Cerebellar nuclear complex (tissue), 1 donor: ENCODE measurements at regions not wholly inside any gene's neighbourhood (a gene's known extent, or its start where the extent isn't known, plus 50 kb on each side); places are given as distances from the start of the nearest gene placed in this dataset.

Experiments
- DNase-seq, 2 experiments: peaks; one replicate each; lab custom pipeline; 2025; lab: John Stamatoyannopoulos, UW

DNA sequence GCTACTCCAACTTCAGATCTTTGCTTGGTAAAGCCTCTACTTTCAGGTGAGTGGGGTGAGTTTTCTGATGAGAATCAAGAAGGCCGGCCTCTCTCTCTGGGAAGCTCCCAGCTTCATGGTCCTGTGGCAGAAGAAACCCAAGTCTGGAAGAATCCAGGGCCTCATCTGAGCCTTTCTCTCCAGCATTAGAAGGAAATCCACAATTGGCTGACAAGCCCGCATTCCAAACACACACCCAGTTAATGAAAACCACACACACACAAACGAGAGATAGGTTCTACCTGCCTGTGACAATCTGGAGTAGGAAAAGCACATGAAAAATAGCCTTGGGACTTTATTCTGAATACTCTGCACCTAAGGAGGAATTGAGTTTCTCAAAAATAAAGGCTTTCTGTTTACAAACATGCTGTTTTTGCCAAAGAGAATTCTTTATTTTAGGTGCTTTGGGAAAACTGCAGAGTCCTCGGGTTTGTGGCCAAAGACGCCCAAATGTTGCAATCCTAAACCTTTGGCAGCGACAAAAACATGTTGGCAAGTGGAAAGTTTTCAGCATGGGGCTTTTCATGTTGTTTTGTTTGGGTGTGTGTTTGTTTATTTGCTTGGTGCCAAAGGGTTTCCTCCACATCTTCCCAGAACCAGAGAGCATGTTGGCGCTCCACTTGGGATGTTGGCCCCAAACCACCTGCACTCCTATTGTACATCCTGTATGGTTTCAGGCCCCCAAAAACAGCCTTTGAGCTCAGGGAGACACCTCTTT lies 216.2 kb downstream of the SETD4 start:
- DNase-seq, result no peak

- DNase-seq, result no peak
Observed at GRCh38 chr21:35840949-35841348, 219.4 kb downstream of the SETD4 start.

DNA sequence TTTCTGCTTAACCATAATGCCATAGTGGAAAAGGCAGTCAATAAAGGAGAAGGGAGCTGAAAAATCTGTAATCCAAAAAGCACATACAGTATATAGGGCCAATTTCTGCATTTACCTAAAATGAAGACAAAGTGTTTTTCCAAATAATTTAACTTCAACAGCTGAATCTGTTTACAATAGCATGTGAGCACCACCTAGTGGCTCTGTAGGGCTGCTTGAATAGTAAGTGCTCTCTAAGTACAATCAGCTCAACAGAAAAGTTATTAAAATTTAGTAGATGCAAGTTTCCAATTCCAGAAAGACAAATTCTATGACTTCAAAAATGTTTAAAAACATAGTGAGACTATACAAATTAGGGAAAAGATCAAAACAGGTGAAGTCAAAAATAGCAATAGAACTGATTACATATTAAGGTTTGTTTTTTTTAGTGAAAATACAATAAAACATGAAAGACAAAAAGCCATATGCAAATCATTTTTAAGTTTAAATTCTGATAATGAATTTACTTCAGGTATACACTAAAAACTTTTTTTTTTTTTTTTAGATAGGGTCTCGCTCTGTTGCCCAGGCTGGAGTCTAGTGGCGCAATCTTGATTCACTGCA lies 220.0 kb downstream of the SETD4 start:
- DNase-seq, result no peak

DNA sequence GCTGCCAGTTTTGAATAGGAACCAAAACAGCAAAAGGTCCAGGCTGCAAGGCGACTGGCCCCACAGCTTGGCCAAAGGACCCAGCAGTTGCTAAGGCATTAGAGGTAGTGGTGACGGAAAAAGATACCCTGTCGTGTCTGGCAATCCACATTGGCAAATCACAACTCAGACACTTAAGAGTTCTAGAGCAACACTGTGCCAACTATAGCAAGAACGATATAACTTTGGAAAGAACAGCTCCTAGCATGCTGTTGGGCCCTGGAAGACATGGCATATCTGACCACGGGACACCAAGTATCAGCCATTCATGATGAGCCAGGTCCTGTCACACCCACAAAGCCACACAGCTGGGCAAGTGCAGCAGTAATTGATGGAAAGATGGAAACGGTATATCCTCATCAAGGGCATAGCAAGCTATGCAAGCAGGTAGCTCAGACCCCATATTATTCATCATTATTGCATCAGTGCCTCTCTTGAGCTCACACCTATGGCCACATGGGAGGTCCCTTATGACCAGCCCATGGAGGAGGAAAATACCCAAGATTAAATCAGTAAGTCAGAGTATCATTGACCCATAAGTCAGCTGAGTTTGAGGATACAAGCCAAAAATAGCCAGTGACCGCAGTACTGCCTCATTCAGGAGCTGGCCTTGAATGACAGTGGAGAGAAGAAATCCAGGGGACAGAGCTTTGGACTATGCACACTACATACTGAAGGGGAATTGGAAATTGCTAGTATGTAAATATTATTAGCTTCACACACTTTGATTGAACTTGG lies 221.2 kb downstream of the SETD4 start:
- no peak for DNase-seq

- no peak for DNase-seq
Observed at GRCh38 chr21:35838350-35838749, 222.0 kb downstream of the SETD4 start.

DNA sequence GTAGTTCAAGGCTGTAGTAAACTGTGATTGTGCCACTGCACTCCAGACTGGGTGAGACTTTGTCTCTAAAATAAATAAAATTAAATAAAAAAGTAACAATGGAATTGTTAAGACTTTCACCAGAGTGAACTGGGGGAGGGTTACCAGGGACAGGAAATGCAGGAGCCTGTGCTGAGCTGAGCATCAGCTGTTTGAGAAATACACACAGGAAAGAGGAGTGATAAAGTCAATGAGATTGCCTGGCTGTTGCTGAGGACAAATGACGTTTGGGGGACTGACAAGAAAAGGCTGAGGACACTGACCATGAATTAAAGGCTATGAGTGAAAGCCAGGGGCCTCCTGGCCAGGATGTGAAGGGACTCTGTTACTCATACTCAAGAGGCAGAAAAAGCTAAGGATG lies 226.3 kb downstream of the SETD4 start:
- no peak for DNase-seq

GRCh38 chr21:35833388-35833787 lies 226.9 kb downstream of the SETD4 start:
- DNase-seq, result no peak

DNA sequence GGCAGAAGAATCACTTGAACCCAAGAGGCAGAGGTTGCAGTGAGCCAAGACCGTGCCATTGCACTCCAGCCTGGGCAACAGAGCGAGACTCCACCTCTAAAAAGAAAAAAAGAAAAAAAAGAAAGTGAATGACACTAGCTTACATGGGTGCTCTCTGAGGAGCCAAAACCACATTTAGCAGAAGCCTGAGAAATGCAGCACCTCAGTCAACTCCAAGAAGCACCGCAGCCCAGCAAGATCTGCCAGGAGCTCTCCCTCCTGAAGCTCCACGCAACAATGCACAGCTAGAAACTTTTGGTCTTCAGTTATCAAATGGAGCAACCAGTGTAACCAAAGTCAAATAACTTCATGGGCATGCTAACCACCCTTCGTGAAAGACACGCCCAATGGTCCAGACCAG lies 229.1 kb downstream of the SETD4 start:
- no peak for DNase-seq

- DNase-seq, result no peak
Observed at GRCh38 chr21:35829067-35829466, 231.3 kb downstream of the SETD4 start.

- no peak for DNase-seq
Observed at GRCh38 chr21:35828161-35828560, 232.2 kb downstream of the SETD4 start.

GRCh38 chr21:35827004-35827403 lies 233.3 kb downstream of the SETD4 start:
- no peak for DNase-seq

- DNase-seq, result no peak
Observed at GRCh38 chr21:35825370-35826353, 234.7 kb downstream of the SETD4 start.

DNA sequence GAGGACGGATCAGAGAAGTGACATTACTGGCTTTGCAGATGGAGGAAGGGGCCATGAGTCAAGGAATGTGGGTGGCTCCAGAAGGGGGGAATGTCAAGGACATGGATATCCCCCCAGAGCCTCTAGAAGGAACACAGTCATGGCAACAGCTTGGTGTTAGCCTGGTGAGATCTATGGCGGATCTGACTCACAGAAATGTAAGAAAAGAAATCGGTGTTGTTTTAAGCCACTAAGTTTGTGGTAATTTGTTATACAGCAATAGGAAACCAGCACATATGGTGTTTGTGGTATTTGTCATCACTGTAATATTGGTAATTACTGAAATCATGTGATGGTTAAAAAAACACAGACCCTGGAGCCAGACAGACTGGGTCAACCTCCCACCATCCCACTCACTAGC lies 236.2 kb downstream of the SETD4 start:
- DNase-seq, result no peak

DNA sequence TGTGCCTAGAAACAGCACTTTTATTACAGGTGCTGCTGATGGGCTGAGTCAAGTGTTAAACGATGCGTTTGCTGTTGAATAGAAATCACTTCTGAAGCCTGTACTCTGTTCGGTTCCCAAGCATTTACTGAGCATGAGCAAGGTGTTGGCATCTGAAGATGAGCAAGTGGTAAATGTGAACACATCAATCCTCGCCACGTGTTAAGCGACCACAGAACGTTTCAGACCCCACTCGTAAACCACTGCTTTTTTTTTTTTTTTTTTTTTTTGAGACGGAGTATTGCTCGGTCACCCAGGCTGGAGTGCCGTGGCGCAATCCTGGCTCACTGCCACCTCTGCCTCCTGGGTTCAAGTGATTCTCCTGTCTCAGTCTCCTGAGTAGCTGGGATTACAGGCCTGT lies 241.2 kb downstream of the SETD4 start:
- DNase-seq, result no peak

GRCh38 chr21:35818597-35818996 lies 241.7 kb downstream of the SETD4 start:
- no peak for DNase-seq

- DNase-seq, result no peak
Observed at GRCh38 chr21:35814858-35815619, 245.3 kb downstream of the SETD4 start.

DNA sequence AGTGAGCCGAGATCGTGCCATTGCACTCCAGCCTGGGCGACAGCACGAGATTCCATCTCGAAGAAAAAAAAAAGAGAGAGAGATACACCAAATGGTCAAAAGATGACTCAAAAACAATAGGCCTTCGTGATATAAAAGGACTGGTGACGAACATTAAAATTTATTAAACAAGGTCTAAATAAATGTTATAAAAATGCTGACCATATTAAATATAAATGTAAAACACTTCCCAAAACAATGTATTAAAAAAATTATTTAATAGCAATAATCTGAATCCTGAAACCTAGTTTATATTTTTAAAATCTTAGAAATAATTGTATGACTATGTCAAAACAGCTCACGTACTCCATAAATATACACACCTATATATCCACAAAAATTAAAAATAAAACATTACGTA lies 247.6 kb downstream of the SETD4 start:
- no peak for DNase-seq

DNA sequence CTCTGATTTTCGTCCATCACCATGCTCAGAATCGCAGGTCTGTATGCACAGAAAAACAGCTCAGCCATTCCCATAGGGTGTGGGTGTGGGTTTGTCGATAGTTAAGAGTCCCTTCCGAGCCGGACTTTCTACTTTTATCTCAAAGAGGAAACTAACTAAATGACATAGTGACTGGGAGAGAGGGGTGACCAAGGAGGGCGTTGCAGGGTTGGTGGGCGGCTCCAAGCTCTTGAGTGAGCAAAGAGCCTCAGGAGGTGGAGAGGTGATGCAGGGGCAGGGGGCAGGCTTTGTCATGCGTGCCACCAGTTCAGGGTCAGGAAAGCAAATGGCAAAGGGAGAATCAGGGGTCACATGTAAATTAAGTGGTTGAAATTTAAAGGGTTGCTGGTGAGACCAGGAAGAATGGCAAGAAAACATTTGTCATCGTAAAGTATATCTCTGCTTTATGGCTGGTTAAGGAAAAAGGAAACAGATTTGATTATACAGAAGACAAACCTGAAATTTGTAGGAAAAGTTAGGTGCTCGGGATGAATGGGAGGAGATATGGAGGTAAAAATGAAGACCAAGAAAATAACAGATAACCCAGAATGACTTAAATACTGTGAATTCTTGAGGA lies 249.0 kb downstream of the SETD4 start:
- no peak for DNase-seq

GRCh38 chr21:35810431-35810970 lies 249.8 kb downstream of the SETD4 start:
- DNase-seq, result no peak

GRCh38 chr21:35801391-35801790 lies 258.9 kb downstream of the SETD4 start:
- no peak for DNase-seq
